A673 (cell line): ENCODE measurements at regions not wholly inside any gene's neighbourhood (a gene's known extent, or its start where the extent isn't known, plus 50 kb on each side); places are given as distances from the start of the nearest gene placed in this dataset.

Experiments used
- BruUV-seq: library from RNA; stranded (reverse); fragments of 400-500 nt; replicated peaks from 2 replicates; lab custom pipeline; 2021; lab: Mats Ljungman, UMichigan
- CTCF ChIA-PET: fragments of 300-600 bp; sonication (Branson Sonifier 250); formaldehyde crosslinking; loops from one replicate; lab custom pipeline; 2022; ENCODE audit warnings: antibody characterized with exemption; lab: Charles Lee
- POLR2A ChIA-PET: fragments of 300-600 bp; sonication (Branson Sonifier 250); formaldehyde crosslinking; loops from one replicate; lab custom pipeline; 2022; ENCODE audit warnings: antibody characterized with exemption; ENCODE audit not compliant: low non-redundant PET; lab: Charles Lee
- DNase-seq: peaks from one replicate; pipeline ENCODE4 v3.0.0-alpha.2; 2015; ENCODE audit warnings: low spot score
- H3K27ac ChIP-seq: fragments of 200-600 bp; sonication (generic); 2 replicates; pipeline ENCODE4 v1.5.1; 2016; ENCODE audit warnings: mixed run types, low read depth, mild to moderate bottlenecking, mixed read lengths, antibody characterized with exemption, low read length; ENCODE audit not compliant: poor library complexity, severe bottlenecking
- H3K27me3 ChIP-seq: fragments of 200-600 bp; sonication (generic); replicated peaks from 2 replicates; pipeline ENCODE4 v1.6.1; 2017; ENCODE audit warnings: mixed run types, low read depth, mild to moderate bottlenecking, mixed read lengths, antibody characterized with exemption, low read length; ENCODE audit not compliant: insufficient read depth, poor library complexity
- H3K36me3 ChIP-seq: fragments of 200-600 bp; sonication (generic); 2 replicates; pipeline ENCODE4 v1.6.1; 2016; ENCODE audit warnings: mixed run types, mild to moderate bottlenecking, mixed read lengths, antibody characterized with exemption, low read length; ENCODE audit not compliant: insufficient read depth, poor library complexity, severe bottlenecking
- H3K4me1 ChIP-seq: fragments of 200-600 bp; sonication (generic); 2 replicates; pipeline ENCODE4 v1.6.1; 2017; ENCODE audit warnings: mixed run types, mild to moderate bottlenecking, mixed read lengths, antibody characterized with exemption, low read length; ENCODE audit not compliant: insufficient read depth, poor library complexity, severe bottlenecking
- H3K4me3 ChIP-seq: fragments of 200-600 bp; sonication (generic); 2 replicates; pipeline ENCODE4 v1.5.1; 2016; ENCODE audit warnings: low read depth, mixed run types, mild to moderate bottlenecking, mixed read lengths, low read length; ENCODE audit not compliant: poor library complexity, severe bottlenecking
- H3K9me3 ChIP-seq: fragments of 200-600 bp; sonication (generic); 2 replicates; pipeline ENCODE4 v1.6.1; 2016; ENCODE audit warnings: mixed run types, low read depth, mild to moderate bottlenecking, mixed read lengths, antibody characterized with exemption, low read length; ENCODE audit not compliant: poor library complexity, severe bottlenecking
- CTCF ChIP-seq: fragments of 300-800, 200-600 bp; sonication (generic); conservative IDR thresholded peaks from 2 replicates; pipeline ENCODE4 v1.5.1; 2017; ENCODE audit warnings: low read depth, mild to moderate bottlenecking, antibody characterized with exemption, low read length, moderate library complexity, mixed read lengths
- EZH2 ChIP-seq: fragments of 200-600 bp; sonication (generic); IDR thresholded peaks from 2 replicates; pipeline ENCODE4 v1.6.1; 2017; ENCODE audit warnings: borderline replicate concordance, low read depth, mild to moderate bottlenecking, mixed read lengths, antibody characterized with exemption, low read length; ENCODE audit not compliant: poor library complexity, severe bottlenecking
- intact Hi-C: fragments of 100-400 bp; cut with micrococcal nuclease; formaldehyde crosslinking; loops from one replicate; pipeline ENCODE4 v1.10.0; 2022; ENCODE audit not compliant: unreplicated experiment

GRCh38 chr2:4976407-4976806 lies 715.8 kb upstream of the SOX11 start:
- Histone ChIP-seq H3K27ac (no peak overlapping the region), H3K27me3 (no peaks in the 10 kb centered on the region), H3K36me3 (no peaks in the 10 kb centered on the region), H3K4me3 (no peak overlapping the region), H3K4me1 (no peaks in the 10 kb centered on the region), H3K9me3 (no peaks in the 10 kb centered on the region)
- BruUV-seq: no TSS peak
- POLR2A ChIA-PET: no interaction called here
- DNase-seq: no peak
- CTCF ChIA-PET: no interaction called here
- intact Hi-C loops: no loop called here
- no peak for TF ChIP-seq EZH2
- TF ChIP-seq CTCF: no peak

GRCh38 chr2:4979111-4979510 lies 713.1 kb upstream of the SOX11 start:
- DNase-seq: no peak
- intact Hi-C loops: no loop called here
- TF ChIP-seq EZH2: no peak
- TF ChIP-seq CTCF: no peak
- POLR2A ChIA-PET: no interaction called here
- H3K9me3 ChIP-seq: no peaks in the 10 kb centered on the region
- no peaks in the 10 kb centered on the region for H3K4me1 ChIP-seq
- no peaks in the 10 kb centered on the region for H3K36me3 ChIP-seq
- no peak overlapping the region for H3K27ac ChIP-seq
- no peaks in the 10 kb centered on the region for H3K27me3 ChIP-seq
- no peak overlapping the region for H3K4me3 ChIP-seq
- BruUV-seq: no TSS peak
- CTCF ChIA-PET: no interaction called here

- no peaks in the 10 kb centered on the region for H3K36me3 ChIP-seq
- ChIA-PET CTCF (no interaction called here), POLR2A (interaction anchor here (0.6 to 0.7 kb wide), 2 partner anchors 17 to 344 kb away, joined by 3 to 4 read pairs; no protein-coding TSS in a partner anchor)
- no peaks in the 10 kb centered on the region for H3K27me3 ChIP-seq
- BruUV-seq: no TSS peak
- no peak for DNase-seq
- intact Hi-C loops: no loop called here
- TF ChIP-seq CTCF (no peak), EZH2 (no peak)
- H3K4me1 ChIP-seq: no peaks in the 10 kb centered on the region
- no peak overlapping the region for H3K4me3 ChIP-seq
- no peak overlapping the region for H3K27ac ChIP-seq
- no peaks in the 10 kb centered on the region for H3K9me3 ChIP-seq
These were observed 711.2 kb upstream of the SOX11 start for GRCh38 chr2:4980995-4981394.
